Glomerular visceral epithelial cell (primary cell): ENCODE measurements at regions not wholly inside any gene's neighbourhood (a gene's known extent, or its start where the extent isn't known, plus 50 kb on each side); places are given as distances from the start of the nearest gene placed in this dataset.

ENCODE experiments used
- DNase-seq: peaks from one replicate; pipeline ENCODE4 v3.0.0-alpha.2; 2016; ENCODE audit errors: extremely low spot score

- DNase-seq: no peak
Observed at GRCh38 chr5:31137676-31138075, 55.8 kb upstream of the CDH6 start.

GRCh38 chr5:31135542-31135941, 57.9 kb upstream of the CDH6 start:
- no peak for DNase-seq

- no peak for DNase-seq
Observed at GRCh38 chr5:31133488-31133887, 60.0 kb upstream of the CDH6 start.

- DNase-seq: no peak
Observed at GRCh38 chr5:31131381-31131891, 62.0 kb upstream of the CDH6 start.

- no peak for DNase-seq
Observed at GRCh38 chr5:31130676-31131075, 62.8 kb upstream of the CDH6 start.

GRCh38 chr5:31124651-31125305, 68.7 kb upstream of the CDH6 start:
- DNase-seq: no peak

- no peak for DNase-seq
Observed at GRCh38 chr5:31124026-31124425, 69.5 kb upstream of the CDH6 start.

- DNase-seq: no peak
Observed at GRCh38 chr5:31122998-31123951, 70.2 kb upstream of the CDH6 start.

- DNase-seq: no peak
Observed at GRCh38 chr5:31121224-31121623, 72.3 kb upstream of the CDH6 start.

- DNase-seq: no peak
Observed at GRCh38 chr5:31120642-31120948, 72.9 kb upstream of the CDH6 start.

- peak; percentile 84 for DNase-seq
Observed at GRCh38 chr5:31119938-31120641, 73.4 kb upstream of the CDH6 start.

- no peak for DNase-seq
Observed at GRCh38 chr5:31116466-31117031, 76.9 kb upstream of the CDH6 start.

GRCh38 chr5:31114817-31115216, 78.7 kb upstream of the CDH6 start:
- no peak for DNase-seq

GRCh38 chr5:31113666-31114350, 79.7 kb upstream of the CDH6 start:
- no peak for DNase-seq

GRCh38 chr5:31113101-31113500, 80.4 kb upstream of the CDH6 start:
- peak; percentile 76 for DNase-seq

- DNase-seq: peak; percentile 80
Observed at GRCh38 chr5:31107091-31107518, 86.4 kb upstream of the CDH6 start.

- DNase-seq: peak; percentile 65
Observed at GRCh38 chr5:31106691-31107090, 86.8 kb upstream of the CDH6 start.

GRCh38 chr5:31106278-31106677, 87.2 kb upstream of the CDH6 start:
- no peak for DNase-seq

GRCh38 chr5:31104775-31105174, 88.7 kb upstream of the CDH6 start:
- DNase-seq: no peak

GRCh38 chr5:31100781-31101310, 92.6 kb upstream of the CDH6 start:
- DNase-seq: no peak

GRCh38 chr5:31100047-31100575, 93.4 kb upstream of the CDH6 start:
- peak; percentile 97 for DNase-seq
